Prostate gland (tissue), 2 donors: ENCODE measurements at regions not wholly inside any gene's neighbourhood (a gene's known extent, or its start where the extent isn't known, plus 50 kb on each side); places are given as distances from the start of the nearest gene placed in this dataset.

Experiments used
- DNase-seq: peaks from one replicate; pipeline ENCODE4 v3.0.0-alpha.2; 2019; ENCODE audit warnings: low spot score
- H3K27ac ChIP-seq, 2 donors: fragments of 200-600 bp; sonication (generic); 2 replicates each; pipeline ENCODE4 v1.5.1; 2017 to 2019
- H3K27me3 ChIP-seq: fragments of 200-600 bp; sonication (generic); replicated peaks from 2 replicates; pipeline ENCODE4 v1.5.1; 2019; ENCODE audit not compliant: insufficient read depth
- H3K36me3 ChIP-seq, 2 donors: fragments of 200-600 bp; sonication (generic); 1 replicate in 1 of 2; 2 replicates in 1 of 2; pipeline versions ENCODE4 v1.5.1 to v1.8.1; 2017 to 2019
- H3K4me1 ChIP-seq: fragments of 200-600 bp; sonication (generic); replicated peaks from 2 replicates; pipeline ENCODE4 v1.5.1; 2019
- H3K4me3 ChIP-seq, 2 donors: fragments of 200-600 bp; sonication (generic); 2 replicates each; pipeline ENCODE4 v1.5.1; 2017 to 2019
- H3K9me3 ChIP-seq: fragments of 200-600 bp; sonication (generic); 2 replicates; pipeline ENCODE4 v1.5.1; 2017
- POLR2A ChIP-seq: fragments of 450-650 bp; IDR thresholded peaks from one replicate; pipeline ENCODE4 v1.6.1; 2016; ENCODE audit warnings: antibody characterized with exemption, mild to moderate bottlenecking
- POLR2AphosphoS5 ChIP-seq: sonication (generic); formaldehyde crosslinking; IDR thresholded peaks from one replicate; pipeline ENCODE4 v1.6.1; 2017; ENCODE audit warnings: antibody characterized with exemption
- WGBS: methylation state at CpG from one replicate; pipeline ENCODE4 v1.1.5; 2018; 5-methylcytosine and 5-hydroxymethylcytosine counted together
- intact Hi-C: fragments of 100-400 bp; cut with DNase I; formaldehyde crosslinking; loops from one replicate; pipeline ENCODE4 v1.14.2; 2022
- TF ChIP-seq, protein P1 (sequence below), 4 experiments: fragments of 200-600 bp in 2 of 4; fragments of 450-650 bp in 2 of 4; sonication (generic) in 2 of 4; IDR thresholded peaks; 1 replicate in 3 of 4; 2 replicates in 1 of 4; pipeline ENCODE4 v1.5.1; 2016 to 2019; ENCODE audit warnings: antibody characterized with exemption in 4 of 4, mild to moderate bottlenecking in 2 of 4, moderate library complexity in 2 of 4

GRCh38 chr5:176719113-176719739 lies 71.9 kb downstream of the TSPAN17 start:
- peaks cover 8% of the 10 kb centered on the region for H3K27me3 ChIP-seq
- H3K36me3 ChIP-seq, result no peaks in the 10 kb centered on the region
- TF ChIP-seq POLR2A (no peak), POLR2AphosphoS5 (no peak)
- TF ChIP-seq, protein P1, sequence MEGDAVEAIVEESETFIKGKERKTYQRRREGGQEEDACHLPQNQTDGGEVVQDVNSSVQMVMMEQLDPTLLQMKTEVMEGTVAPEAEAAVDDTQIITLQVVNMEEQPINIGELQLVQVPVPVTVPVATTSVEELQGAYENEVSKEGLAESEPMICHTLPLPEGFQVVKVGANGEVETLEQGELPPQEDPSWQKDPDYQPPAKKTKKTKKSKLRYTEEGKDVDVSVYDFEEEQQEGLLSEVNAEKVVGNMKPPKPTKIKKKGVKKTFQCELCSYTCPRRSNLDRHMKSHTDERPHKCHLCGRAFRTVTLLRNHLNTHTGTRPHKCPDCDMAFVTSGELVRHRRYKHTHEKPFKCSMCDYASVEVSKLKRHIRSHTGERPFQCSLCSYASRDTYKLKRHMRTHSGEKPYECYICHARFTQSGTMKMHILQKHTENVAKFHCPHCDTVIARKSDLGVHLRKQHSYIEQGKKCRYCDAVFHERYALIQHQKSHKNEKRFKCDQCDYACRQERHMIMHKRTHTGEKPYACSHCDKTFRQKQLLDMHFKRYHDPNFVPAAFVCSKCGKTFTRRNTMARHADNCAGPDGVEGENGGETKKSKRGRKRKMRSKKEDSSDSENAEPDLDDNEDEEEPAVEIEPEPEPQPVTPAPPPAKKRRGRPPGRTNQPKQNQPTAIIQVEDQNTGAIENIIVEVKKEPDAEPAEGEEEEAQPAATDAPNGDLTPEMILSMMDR (IDR thresholded peaks at IDR 0.05), result no peak
- H3K4me3 ChIP-seq, result no peak overlapping the region
- intact Hi-C loops, result no loop called here
- H3K27ac ChIP-seq, result no peak overlapping the region
- no peak for DNase-seq
- 45% methylated on average over 14 of the region's 14 CpGs for WGBS
- H3K9me3 ChIP-seq, result no peaks in the 10 kb centered on the region
- H3K4me1 ChIP-seq, result no peaks in the 10 kb centered on the region

GRCh38 chr5:176721509-176721908 lies 74.2 kb downstream of the TSPAN17 start:
- Histone ChIP-seq H3K4me3 (no peak overlapping the region), H3K9me3 (no peaks in the 10 kb centered on the region), H3K27me3 (peaks cover 8% of the 10 kb centered on the region), H3K36me3 (no peaks in the 10 kb centered on the region), H3K4me1 (no peaks in the 10 kb centered on the region), H3K27ac (no peak overlapping the region)
- no peak for TF ChIP-seq POLR2A
- no peak for TF ChIP-seq POLR2AphosphoS5
- TF ChIP-seq, protein P1 (IDR thresholded peaks at IDR 0.05), result no peak
- DNase-seq, result no peak
- intact Hi-C loops, result no loop called here
- WGBS, result 80% methylated on average over 10 of the region's 10 CpGs

DNA sequence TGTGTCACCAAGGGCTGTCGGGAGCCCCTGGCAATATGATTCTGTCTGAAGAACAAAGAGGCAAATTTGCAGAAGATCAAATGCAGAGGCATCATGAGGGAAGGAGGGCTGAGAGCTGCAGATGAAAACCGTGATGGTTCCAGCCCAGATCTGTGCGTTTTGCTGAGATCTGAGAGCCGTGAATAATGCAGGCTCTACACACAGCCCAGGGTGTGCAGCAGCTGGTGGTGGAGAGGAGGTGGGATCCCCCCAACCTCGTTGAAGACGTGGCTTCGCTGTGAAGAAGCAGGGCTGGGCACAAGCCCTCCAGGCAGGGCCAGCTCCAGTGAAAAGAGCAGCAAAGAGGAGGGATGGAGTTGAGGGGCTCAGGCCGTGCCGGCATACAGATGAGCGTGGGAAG lies 75.5 kb downstream of the TSPAN17 start:
- Histone ChIP-seq H3K27ac (no peak overlapping the region), H3K4me1 (no peaks in the 10 kb centered on the region), H3K9me3 (no peaks in the 10 kb centered on the region), H3K4me3 (no peak overlapping the region), H3K36me3 (no peaks in the 10 kb centered on the region), H3K27me3 (peaks cover 5% of the 10 kb centered on the region)
- intact Hi-C loops, result no loop called here
- whole genome bisulfite sequencing, result 46% methylated on average over 10 of the region's 10 CpGs
- DNase-seq, result no peak
- TF ChIP-seq, protein P1 (IDR thresholded peaks at IDR 0.05), result no peak

- H3K27me3 ChIP-seq, result peaks cover 8% of the 10 kb centered on the region
Observed at GRCh38 chr5:176723440-176723839, 76.2 kb downstream of the TSPAN17 start.

DNA sequence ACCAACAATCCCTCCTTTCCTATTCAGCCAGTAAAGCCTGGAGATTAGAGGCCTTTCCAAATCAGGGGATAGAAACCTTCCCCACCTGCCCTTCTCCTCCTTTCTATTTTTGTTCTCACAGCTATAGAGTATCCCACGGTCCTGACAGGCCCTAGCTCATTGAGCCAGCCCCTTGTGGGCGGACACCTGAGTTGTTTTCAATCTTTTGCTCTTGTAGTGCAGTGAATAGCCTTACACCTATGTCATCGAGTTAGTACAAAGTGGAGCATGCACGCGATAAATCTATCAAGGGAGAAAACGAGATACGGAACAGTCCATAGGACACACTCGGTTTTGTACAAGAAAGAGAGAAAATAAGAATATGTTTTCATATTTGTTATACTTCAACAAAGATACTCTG lies 77.2 kb downstream of the TSPAN17 start:
- 73% methylated on average over 8 of the region's 8 CpGs for WGBS
- no peak overlapping the region for H3K4me3 ChIP-seq
- no peak for DNase-seq
- H3K27me3 ChIP-seq, result peaks cover 8% of the 10 kb centered on the region
- intact Hi-C loops, result no loop called here
- TF ChIP-seq, protein P1 (IDR thresholded peaks at IDR 0.05), result no peak
- H3K27ac ChIP-seq, result no peak overlapping the region
- no peaks in the 10 kb centered on the region for H3K9me3 ChIP-seq
- H3K36me3 ChIP-seq, result no peaks in the 10 kb centered on the region
- no peaks in the 10 kb centered on the region for H3K4me1 ChIP-seq

More at GRCh38 chr5:176723440-176723839, 76.2 kb downstream of the TSPAN17 start:
- DNase-seq, result no peak
- no peak overlapping the region for H3K4me3 ChIP-seq
- TF ChIP-seq POLR2AphosphoS5 (no peak), POLR2A (no peak)
- TF ChIP-seq, protein P1 (IDR thresholded peaks at IDR 0.05), result no peak
- no peaks in the 10 kb centered on the region for H3K4me1 ChIP-seq
- 81% methylated on average over 3 of the region's 3 CpGs for WGBS
- intact Hi-C loops, result no loop called here
- no peaks in the 10 kb centered on the region for H3K36me3 ChIP-seq
- no peaks in the 10 kb centered on the region for H3K9me3 ChIP-seq
- no peak overlapping the region for H3K27ac ChIP-seq
